ENCODE measurements at regions not wholly inside any gene's neighbourhood (a gene's known extent, or its start where the extent isn't known, plus 50 kb on each side); places are given as distances from the start of the nearest gene placed in this dataset.
"Not testable (repeated sequence)": the region's sequence is repeated elsewhere in the genome, so short reads cannot be mapped to it uniquely, and the experiment has no call there.

DNA sequence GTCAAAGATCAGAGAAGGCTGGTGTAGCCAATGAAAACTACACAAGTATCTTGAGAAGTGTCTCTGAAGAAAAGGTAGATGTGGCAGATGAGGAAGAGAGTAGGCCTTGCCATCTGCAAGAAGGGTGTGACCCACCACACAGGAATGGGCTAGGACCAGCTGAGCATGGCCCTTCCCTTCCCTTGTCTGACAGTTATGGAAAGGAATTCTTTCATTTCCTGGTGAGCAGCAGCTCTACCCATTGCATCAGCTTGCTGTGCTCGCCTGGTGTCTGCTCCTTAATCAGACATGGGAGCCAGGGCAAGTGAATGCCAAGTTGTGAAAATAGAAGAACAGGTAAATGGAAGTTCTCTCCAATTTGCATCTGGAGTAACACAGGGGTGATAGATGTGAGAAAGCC is 145.2 kb upstream of the KRR1 start:
- DNase-seq (ENCODE audit: low read depth in 1 of 2, low spot score in 1 of 2), result peak in 1 of 2 experiments; percentile 19
- TF ChIP-seq JUND (IDR thresholded peaks at IDR 0.05; ENCODE audit: low read depth), result no peak
- in situ Hi-C loops (cut with HindIII; ENCODE audit: low pct_unique_long_range_greater_than_20kb, low sequenced_read_pairs), result no loop called here

DNA sequence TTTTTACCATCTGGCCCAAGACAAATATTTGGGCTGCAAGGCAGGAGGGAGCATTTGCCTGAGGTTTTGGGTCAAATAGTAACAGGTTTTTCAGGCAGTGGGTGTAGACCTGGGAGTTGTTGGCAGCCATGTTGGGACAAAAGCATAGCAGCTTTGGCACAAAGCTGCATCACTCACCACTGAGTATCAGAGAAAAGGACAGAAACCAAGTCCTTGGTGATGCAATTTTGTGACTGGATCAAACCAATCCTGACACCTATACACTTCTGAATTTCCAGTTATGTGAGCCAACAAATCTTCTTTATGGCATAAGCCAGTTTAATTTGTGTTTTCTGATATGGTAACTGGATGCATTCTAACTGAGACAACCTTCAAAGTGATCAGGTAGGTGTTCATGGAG is 144.8 kb upstream of the KRR1 start:
- TF ChIP-seq JUND (IDR thresholded peaks at IDR 0.05; ENCODE audit: low read depth), result no peak
- in situ Hi-C loops (cut with HindIII; ENCODE audit: low pct_unique_long_range_greater_than_20kb, low sequenced_read_pairs), result no loop called here
- no peak for DNase-seq (ENCODE audit: low read depth in 1 of 2, low spot score in 1 of 2)

DNA sequence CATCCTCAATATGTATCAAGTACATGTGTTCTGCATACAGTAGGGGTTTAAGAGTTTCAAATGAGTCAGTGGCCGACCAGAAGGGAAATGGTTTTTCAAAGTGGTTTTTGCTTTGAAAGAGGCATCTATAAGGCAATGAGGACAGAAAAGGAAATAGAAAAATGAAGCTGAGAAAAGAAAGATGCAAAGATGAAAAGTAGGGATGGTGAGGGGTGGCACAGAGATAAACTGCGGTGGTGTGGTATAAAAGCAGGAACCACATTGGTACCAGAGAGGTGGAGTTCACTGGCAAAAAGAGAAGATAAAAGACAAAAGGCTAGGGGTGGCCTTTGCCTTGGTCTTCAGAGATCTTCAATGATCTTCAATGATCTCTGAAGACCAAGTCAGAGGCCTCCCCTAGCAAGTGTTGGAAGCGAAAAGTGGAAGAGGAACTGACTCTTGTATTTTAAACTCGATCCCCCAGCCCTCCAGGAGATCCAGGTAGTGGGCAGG is 144.0 kb upstream of the KRR1 start:
- no peak for DNase-seq (ENCODE audit: low read depth in 1 of 2, low spot score in 1 of 2)
- in situ Hi-C loops (cut with HindIII; ENCODE audit: low pct_unique_long_range_greater_than_20kb, low sequenced_read_pairs), result no loop called here
- TF ChIP-seq JUND (IDR thresholded peaks at IDR 0.05; ENCODE audit: low read depth), result no peak

DNA sequence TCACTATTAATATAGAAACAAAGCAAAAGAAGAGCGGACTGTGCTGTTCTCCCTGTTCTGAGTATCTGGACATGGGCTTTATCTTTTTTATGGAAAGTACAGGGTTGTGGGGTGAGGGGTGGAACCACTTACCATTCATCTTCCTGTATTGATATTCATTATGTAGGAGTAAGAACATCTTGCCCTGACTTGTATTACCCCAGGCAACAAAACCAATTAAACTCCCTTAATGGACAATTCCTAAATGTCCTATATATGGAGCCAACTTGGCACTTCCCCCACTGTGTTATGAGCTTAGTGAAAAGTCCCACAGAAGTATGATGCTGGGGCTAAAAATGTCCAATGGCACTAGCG is 139.9 kb upstream of the KRR1 start:
- TF ChIP-seq JUND (IDR thresholded peaks at IDR 0.05; ENCODE audit: low read depth), result no peak
- in situ Hi-C loops (cut with HindIII; ENCODE audit: low pct_unique_long_range_greater_than_20kb, low sequenced_read_pairs), result no loop called here
- DNase-seq (ENCODE audit: low read depth in 1 of 2, low spot score in 1 of 2), result peak in 1 of 2 experiments; percentile 20

DNA sequence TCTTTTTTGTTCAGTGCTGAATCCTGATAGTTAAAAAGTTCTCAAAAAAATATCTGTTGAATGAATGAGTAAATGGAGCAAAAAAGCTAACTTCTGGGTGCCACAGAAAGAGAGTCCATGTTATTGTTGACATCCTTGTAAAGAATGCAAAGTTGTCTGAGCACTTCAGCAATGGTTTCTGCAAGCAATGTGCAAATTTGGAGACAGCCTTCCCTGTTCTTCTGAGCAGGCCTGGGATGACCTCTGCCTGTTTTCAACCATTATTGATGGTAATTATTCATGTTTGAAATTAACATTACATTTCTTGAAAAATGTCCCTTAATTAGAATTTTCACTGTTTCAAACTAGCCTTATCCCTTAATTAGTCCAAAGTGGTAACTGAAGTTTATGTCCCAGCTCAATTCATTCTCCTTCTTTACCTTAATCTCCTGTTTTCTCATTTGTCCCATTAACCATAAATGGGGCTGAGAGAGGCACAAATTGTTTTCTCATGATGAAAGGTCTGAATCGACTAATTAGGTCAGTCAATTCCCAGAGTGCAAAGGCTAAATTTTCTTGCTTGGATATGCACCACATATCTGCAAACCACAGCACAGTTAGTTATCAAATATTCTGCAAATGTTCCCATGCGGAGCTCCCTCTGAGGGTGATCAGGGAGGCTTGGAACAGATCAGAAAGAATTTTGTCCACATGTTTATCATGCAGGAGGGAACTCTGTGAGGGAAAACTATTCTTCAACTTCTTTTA is 139.4 kb upstream of the KRR1 start:
- in situ Hi-C loops (cut with HindIII; ENCODE audit: low pct_unique_long_range_greater_than_20kb, low sequenced_read_pairs), result no loop called here
- no peak for TF ChIP-seq JUND (IDR thresholded peaks at IDR 0.05; ENCODE audit: low read depth)
- DNase-seq (ENCODE audit: low read depth in 1 of 2, low spot score in 1 of 2), result no peak

DNA sequence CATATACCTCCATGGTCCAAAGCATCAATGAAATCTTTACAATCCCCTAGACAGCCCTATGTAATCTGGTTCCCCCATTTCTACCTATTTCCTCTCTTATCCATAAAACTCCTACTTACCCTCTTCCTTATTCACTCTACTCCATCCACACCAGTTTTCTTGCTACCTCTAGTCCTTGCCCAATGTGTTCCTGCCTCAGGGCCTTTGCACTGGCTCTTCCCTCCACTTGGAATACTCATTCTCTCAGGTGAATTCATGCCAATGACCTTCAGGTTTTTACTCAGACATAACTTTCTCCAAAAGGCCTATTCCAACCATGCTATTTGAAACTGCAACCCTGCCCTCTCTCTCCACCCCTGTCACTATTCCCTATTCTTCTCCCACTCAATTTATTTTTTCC is 138.7 kb upstream of the KRR1 start:
- in situ Hi-C loops (cut with HindIII; ENCODE audit: low pct_unique_long_range_greater_than_20kb, low sequenced_read_pairs), result no loop called here
- TF ChIP-seq JUND (IDR thresholded peaks at IDR 0.05; ENCODE audit: low read depth), result no peak
- DNase-seq (ENCODE audit: low read depth in 1 of 2, low spot score in 1 of 2), result no peak

DNA sequence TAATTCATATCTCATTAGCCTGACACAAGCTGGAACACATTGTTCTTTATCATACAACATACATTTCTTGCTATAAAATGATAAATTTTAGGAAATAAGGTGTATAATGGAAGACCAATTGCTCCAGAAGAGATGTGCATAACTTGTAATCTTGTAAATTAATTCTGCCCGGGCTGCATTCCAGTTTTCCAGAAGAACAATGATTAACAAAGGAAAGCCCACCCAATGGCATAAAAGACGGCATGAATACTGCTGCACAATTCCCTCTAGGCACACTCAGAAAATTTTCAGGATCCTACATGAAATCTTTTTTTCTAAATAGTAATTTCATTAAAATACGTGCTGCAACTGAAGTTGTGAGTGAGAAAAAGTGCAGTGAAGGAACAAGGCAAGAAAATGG is 137.4 kb upstream of the KRR1 start:
- no peak for TF ChIP-seq JUND (IDR thresholded peaks at IDR 0.05; ENCODE audit: low read depth)
- in situ Hi-C loops (cut with HindIII; ENCODE audit: low pct_unique_long_range_greater_than_20kb, low sequenced_read_pairs), result no loop called here
- DNase-seq (ENCODE audit: low read depth in 1 of 2, low spot score in 1 of 2), result no peak

DNA sequence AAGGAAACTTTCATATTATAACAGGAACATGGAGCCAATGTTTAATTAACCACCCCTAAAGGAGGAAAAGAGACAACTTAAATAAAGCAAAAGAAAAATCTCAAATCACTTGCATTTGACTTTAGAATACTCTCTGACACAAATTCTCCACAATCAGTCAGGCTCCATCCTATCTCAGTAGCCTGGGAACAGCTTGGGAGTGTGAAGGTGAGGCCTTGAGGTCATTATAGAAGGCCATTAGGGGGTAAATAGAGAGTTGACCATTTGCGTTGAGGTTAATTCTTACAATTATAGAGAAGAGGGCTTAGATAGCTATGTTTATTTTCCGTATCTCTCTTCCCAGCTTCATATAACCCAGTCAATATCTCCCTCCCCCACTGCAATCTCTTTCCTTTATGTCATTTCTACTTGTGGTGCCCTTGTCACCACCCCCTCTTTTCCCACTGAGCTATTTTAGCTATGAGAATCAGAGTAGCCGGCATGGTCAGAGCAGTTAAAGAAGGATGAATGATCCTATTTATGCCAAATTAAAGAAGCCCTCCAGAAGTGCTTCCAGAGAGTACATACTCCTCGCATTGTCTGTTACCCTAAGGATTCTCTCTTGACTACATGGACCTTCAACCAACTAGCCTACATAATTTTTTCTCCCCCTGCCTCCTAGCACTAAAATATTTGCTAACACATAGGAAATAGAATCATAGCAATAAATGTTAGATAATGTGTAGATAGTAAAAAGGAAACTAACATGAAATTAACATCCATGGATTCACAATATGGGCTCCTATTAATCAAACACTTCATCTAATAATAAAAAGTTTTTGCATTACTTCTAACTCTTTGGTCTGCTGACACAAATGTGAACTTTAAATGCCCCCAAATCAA is 135.2 kb upstream of the KRR1 start:
- in situ Hi-C loops (cut with HindIII; ENCODE audit: low pct_unique_long_range_greater_than_20kb, low sequenced_read_pairs), result no loop called here
- no peak for TF ChIP-seq JUND (IDR thresholded peaks at IDR 0.05; ENCODE audit: low read depth)
- DNase-seq (ENCODE audit: low read depth in 1 of 2, low spot score in 1 of 2), result no peak

DNA sequence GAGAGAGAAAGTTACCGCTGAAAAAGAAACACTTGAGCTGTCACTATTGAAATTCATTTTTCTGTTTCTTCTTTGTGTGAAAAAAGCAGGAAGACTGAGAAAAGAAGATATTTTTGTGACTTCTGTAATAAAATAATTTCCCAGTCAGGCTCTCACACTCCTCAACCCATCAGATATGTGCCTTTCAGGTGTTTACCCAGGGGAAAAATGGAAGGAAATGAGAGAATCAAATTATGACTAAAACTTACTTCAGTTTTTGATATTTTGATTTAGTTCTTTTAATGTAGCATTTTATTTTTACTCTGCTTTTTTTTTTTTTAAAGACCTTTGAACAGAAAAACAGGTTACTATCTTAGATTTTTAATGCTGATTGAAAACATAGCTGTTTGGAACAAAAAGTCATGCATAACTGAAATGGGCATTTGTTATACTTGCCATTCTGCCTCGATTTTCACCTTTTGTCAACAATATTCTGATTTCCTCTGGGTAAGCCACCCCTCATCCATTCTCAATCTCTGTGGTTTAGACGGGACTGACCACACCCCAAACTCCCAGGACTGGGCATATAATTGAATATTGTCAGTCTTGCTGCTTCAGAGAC is 133.2 kb upstream of the KRR1 start:
- DNase-seq (ENCODE audit: low read depth in 1 of 2, low spot score in 1 of 2), result no peak
- no peak for TF ChIP-seq JUND (IDR thresholded peaks at IDR 0.05; ENCODE audit: low read depth)
- in situ Hi-C loops (cut with HindIII; ENCODE audit: low pct_unique_long_range_greater_than_20kb, low sequenced_read_pairs), result no loop called here

DNA sequence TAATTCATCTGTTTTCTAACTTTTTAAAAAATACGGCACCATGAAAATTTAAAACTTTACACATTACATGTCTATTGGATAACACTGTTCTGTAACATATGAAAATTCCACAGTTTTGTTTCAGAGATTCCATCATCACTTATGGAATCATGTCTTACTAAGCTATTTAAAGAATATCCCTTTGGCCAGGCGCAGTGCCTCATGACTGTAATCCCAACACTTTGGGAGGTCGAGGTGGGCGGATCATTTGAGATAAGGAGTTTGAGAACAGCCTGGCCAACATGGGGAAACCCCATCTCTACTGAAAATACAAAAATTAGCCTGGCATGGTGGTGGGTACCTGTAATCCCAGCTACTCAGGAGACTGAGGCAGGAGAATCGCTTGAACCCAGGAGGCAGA is 131.7 kb upstream of the KRR1 start:
- DNase-seq (ENCODE audit: low read depth in 1 of 2, low spot score in 1 of 2); in situ Hi-C loops (cut with HindIII; ENCODE audit: low pct_unique_long_range_greater_than_20kb, low sequenced_read_pairs): not testable (repeated sequence)

DNA sequence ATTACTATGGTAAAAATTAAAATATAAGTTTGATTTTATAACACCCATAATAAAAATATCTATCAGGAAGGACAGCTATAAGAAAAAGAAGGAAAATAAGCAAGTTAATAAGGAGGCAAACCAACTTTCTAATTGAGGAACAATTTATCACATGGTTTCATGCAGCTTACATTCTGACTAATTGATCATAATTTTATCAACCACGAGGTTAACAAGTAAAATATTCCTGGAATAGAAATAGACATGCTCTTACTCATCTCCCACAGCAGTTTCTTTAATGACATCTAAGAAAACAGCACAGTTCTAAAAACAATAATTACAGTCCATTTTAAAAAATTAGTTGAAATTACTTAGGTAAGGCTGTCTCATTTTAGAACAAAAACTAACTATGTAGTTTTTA is 130.8 kb upstream of the KRR1 start:
- TF ChIP-seq JUND (IDR thresholded peaks at IDR 0.05; ENCODE audit: low read depth), result no peak
- in situ Hi-C loops (cut with HindIII; ENCODE audit: low pct_unique_long_range_greater_than_20kb, low sequenced_read_pairs), result no loop called here
- no peak for DNase-seq (ENCODE audit: low read depth in 1 of 2, low spot score in 1 of 2)

DNA sequence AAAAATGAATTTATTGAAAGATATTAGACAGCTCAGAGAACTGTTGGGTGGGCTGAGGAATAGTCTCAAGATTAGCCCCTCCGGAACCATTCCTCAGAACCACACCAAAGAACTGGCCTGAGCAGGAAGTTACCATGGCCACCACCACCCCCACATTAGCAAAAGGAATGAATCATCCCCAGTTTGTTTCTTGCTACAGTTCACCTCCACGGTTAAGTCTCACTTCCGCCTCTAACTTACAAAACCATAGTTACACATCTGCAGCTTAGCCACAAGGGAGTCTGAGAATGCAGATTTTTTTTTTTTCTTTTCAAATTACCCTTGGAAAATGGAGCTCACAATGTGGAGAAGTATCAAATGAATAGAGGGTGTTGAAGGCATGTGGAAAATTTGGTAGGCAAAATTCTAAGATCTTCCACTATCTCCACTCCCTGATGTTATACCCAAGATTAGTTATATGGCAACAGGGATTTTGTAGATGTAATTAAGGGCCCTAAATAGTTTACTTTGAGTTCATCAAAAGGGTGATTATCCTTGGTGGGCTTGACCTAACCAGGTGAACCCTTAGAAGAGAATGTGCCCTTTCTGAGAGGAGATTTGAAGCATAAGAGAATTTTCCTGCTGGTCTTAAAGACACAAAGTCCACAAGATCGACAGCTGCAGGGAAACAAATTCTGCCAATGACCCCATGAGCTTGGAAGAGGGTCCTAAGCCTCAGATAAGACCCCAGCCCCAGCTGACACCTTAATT is 129.8 kb upstream of the KRR1 start:
- TF ChIP-seq JUND (IDR thresholded peaks at IDR 0.05; ENCODE audit: low read depth), result no peak
- in situ Hi-C loops (cut with HindIII; ENCODE audit: low pct_unique_long_range_greater_than_20kb, low sequenced_read_pairs), result no loop called here
- DNase-seq (ENCODE audit: low read depth in 1 of 2, low spot score in 1 of 2), result no peak
